ENCODE measurements at regions not wholly inside any gene's neighbourhood (a gene's known extent, or its start where the extent isn't known, plus 50 kb on each side); places are given as distances from the start of the nearest gene placed in this dataset.

- no peak overlapping the region for H2AFZ ChIP-seq (ENCODE audit: low read depth, low read length, severe bottlenecking)
- TF ChIP-seq CTCF (IDR thresholded peaks at IDR 0.05; ENCODE audit: insufficient read depth, low read length, poor library complexity, severe bottlenecking) (no peak), EZH2phosphoT487 (conservative IDR thresholded peaks at IDR 0.05; ENCODE audit: low read length) (no peak)
- no peaks in the 10 kb centered on the region for H4K20me1 ChIP-seq (ENCODE audit: low read depth, low read length)
- no peak overlapping the region for H3K4me2 ChIP-seq (ENCODE audit: low read depth, low read length, poor library complexity, severe bottlenecking)
- H3K27me3 ChIP-seq (ENCODE audit: low read length): no peaks in the 10 kb centered on the region
- no peak overlapping the region for H3K4me3 ChIP-seq (ENCODE audit: insufficient read depth, low read length, poor library complexity, severe bottlenecking)
- H3K9me3 ChIP-seq (ENCODE audit: insufficient read depth, low read length): 0 out of 2 replicates have a peak, but pooled peaks cover 4% of the 10 kb centered on the region
- H3K36me3 ChIP-seq (ENCODE audit: low read length): no peaks in the 10 kb centered on the region
- no peak overlapping the region for H3K9ac ChIP-seq (ENCODE audit: low read length)
- H3K9me2 ChIP-seq (replicated peaks; ENCODE audit: insufficient read depth, low read length): no peaks in the 10 kb centered on the region
- H3F3A ChIP-seq (ENCODE audit: insufficient read depth): no peaks in the 10 kb centered on the region
- no peak overlapping the region for H3K27ac ChIP-seq (ENCODE audit: low read depth, low read length)
- no peaks in the 10 kb centered on the region for H3K79me2 ChIP-seq (ENCODE audit: insufficient read depth, low read length)
These were observed 293.2 kb downstream of the SOX9 start for GRCh38 chr17:72414032-72414396.

GRCh38 chr17:72414967-72415853 lies 294.4 kb downstream of the SOX9 start:
- no peak overlapping the region for H3K9ac ChIP-seq (ENCODE audit: low read length)
- no peak overlapping the region for H3K4me2 ChIP-seq (ENCODE audit: low read depth, low read length, poor library complexity, severe bottlenecking)
- no peak for TF ChIP-seq CTCF (IDR thresholded peaks at IDR 0.05; ENCODE audit: insufficient read depth, low read length, poor library complexity, severe bottlenecking)
- TF ChIP-seq EZH2phosphoT487 (conservative IDR thresholded peaks at IDR 0.05; ENCODE audit: low read length): no peak
- no peak overlapping the region for H3K4me3 ChIP-seq (ENCODE audit: insufficient read depth, low read length, poor library complexity, severe bottlenecking)
- 0 out of 2 replicates have a peak, but pooled peaks cover 4% of the 10 kb centered on the region for H3K9me3 ChIP-seq (ENCODE audit: insufficient read depth, low read length)
- no peaks in the 10 kb centered on the region for H3K9me2 ChIP-seq (replicated peaks; ENCODE audit: insufficient read depth, low read length)
- no peak overlapping the region for H2AFZ ChIP-seq (ENCODE audit: low read depth, low read length, severe bottlenecking)
- H3K27me3 ChIP-seq (ENCODE audit: low read length): no peaks in the 10 kb centered on the region
- H4K20me1 ChIP-seq (ENCODE audit: low read depth, low read length): no peaks in the 10 kb centered on the region
- H3K36me3 ChIP-seq (ENCODE audit: low read length): no peaks in the 10 kb centered on the region
- H3K27ac ChIP-seq (ENCODE audit: low read depth, low read length): no peak overlapping the region
- no peaks in the 10 kb centered on the region for H3F3A ChIP-seq (ENCODE audit: insufficient read depth)
- H3K79me2 ChIP-seq (ENCODE audit: insufficient read depth, low read length): no peaks in the 10 kb centered on the region

- no peaks in the 10 kb centered on the region for H3K9me2 ChIP-seq (replicated peaks; ENCODE audit: insufficient read depth, low read length)
- no peak overlapping the region for H3K9ac ChIP-seq (ENCODE audit: low read length)
- H3K27ac ChIP-seq (ENCODE audit: low read depth, low read length): no peak overlapping the region
- H3K36me3 ChIP-seq (ENCODE audit: low read length): no peaks in the 10 kb centered on the region
- H4K20me1 ChIP-seq (ENCODE audit: low read depth, low read length): no peaks in the 10 kb centered on the region
- 0 out of 2 replicates have a peak, but pooled peaks cover 4% of the 10 kb centered on the region for H3K9me3 ChIP-seq (ENCODE audit: insufficient read depth, low read length)
- H3K27me3 ChIP-seq (ENCODE audit: low read length): no peaks in the 10 kb centered on the region
- H3K79me2 ChIP-seq (ENCODE audit: insufficient read depth, low read length): no peaks in the 10 kb centered on the region
- H3K4me2 ChIP-seq (ENCODE audit: low read depth, low read length, poor library complexity, severe bottlenecking): no peak overlapping the region
- no peak overlapping the region for H2AFZ ChIP-seq (ENCODE audit: low read depth, low read length, severe bottlenecking)
- H3F3A ChIP-seq (ENCODE audit: insufficient read depth): no peaks in the 10 kb centered on the region
- H3K4me3 ChIP-seq (ENCODE audit: insufficient read depth, low read length, poor library complexity, severe bottlenecking): no peak overlapping the region
- TF ChIP-seq CTCF (IDR thresholded peaks at IDR 0.05; ENCODE audit: insufficient read depth, low read length, poor library complexity, severe bottlenecking) (no peak), EZH2phosphoT487 (conservative IDR thresholded peaks at IDR 0.05; ENCODE audit: low read length) (no peak)
These were observed 295.3 kb downstream of the SOX9 start for GRCh38 chr17:72416054-72416675.
